ENCODE measurements at regions not wholly inside any gene's neighbourhood (a gene's known extent, or its start where the extent isn't known, plus 50 kb on each side); places are given as distances from the start of the nearest gene placed in this dataset.

GRCh38 chr16:9370061-9370491, 278.6 kb downstream of the HAPSTR1 start:
- TF ChIP-seq CTCF (IDR thresholded peaks at IDR 0.05): no peak
- DNase-seq (ENCODE audit: low spot score) (no peak), ATAC-seq (ENCODE audit: low FRiP score) (no peak)

GRCh38 chr16:9371713-9372448, 280.4 kb downstream of the HAPSTR1 start:
- DNase-seq (ENCODE audit: low spot score) (no peak), ATAC-seq (ENCODE audit: low FRiP score) (no peak)
- no peak for TF ChIP-seq CTCF (IDR thresholded peaks at IDR 0.05)

GRCh38 chr16:9372934-9373890, 281.8 kb downstream of the HAPSTR1 start:
- no peak for DNase-seq (ENCODE audit: low spot score)
- no peak for ATAC-seq (ENCODE audit: low FRiP score)
- TF ChIP-seq CTCF (IDR thresholded peaks at IDR 0.05): no peak

- no peak for TF ChIP-seq CTCF (IDR thresholded peaks at IDR 0.05)
- DNase-seq (ENCODE audit: low spot score): no peak
- ATAC-seq (ENCODE audit: low FRiP score): no peak
These were observed 282.6 kb downstream of the HAPSTR1 start for GRCh38 chr16:9374061-9374460.

- ATAC-seq (ENCODE audit: low FRiP score) (no peak), DNase-seq (ENCODE audit: low spot score) (no peak)
- no peak for TF ChIP-seq CTCF (IDR thresholded peaks at IDR 0.05)
These were observed 287.4 kb downstream of the HAPSTR1 start for GRCh38 chr16:9378876-9379275.

GRCh38 chr16:9380221-9380620, 288.8 kb downstream of the HAPSTR1 start:
- no peak for ATAC-seq (ENCODE audit: low FRiP score)
- DNase-seq (ENCODE audit: low spot score): no peak
- no peak for TF ChIP-seq CTCF (IDR thresholded peaks at IDR 0.05)

All from omental fat pad (tissue), 3 donors.